ENCODE measurements at regions not wholly inside any gene's neighbourhood (a gene's known extent, or its start where the extent isn't known, plus 50 kb on each side); places are given as distances from the start of the nearest gene placed in this dataset.

DNA sequence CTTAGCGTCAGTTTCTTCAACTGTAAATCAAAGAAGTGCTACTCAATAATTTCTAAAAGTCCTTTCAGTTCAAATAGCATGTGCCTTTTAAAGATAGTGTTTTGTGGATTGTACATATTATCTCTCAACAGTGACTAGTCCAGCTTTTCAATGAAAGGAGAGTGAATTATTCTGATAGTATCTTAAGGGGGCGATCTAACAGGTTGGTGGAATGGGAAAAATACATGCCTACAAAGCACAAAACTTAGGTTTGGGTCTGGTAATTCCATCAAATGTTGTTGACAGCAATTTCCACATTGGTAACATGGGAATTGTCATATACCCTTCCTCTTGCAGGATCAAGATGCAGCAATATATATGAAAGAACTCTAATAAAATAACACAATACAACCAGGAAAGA is 50.1 kb upstream of the HDGFL1 start:
- no peak overlapping the region for H3K4me3 ChIP-seq (ENCODE audit: low read length)
- H3K4me1 ChIP-seq (ENCODE audit: insufficient read depth, low read length): no peaks in the 10 kb centered on the region
- H3K9me3 ChIP-seq (ENCODE audit: insufficient read depth, low read depth, low read length): no peaks in the 10 kb centered on the region
- no peak overlapping the region for H3K27ac ChIP-seq (ENCODE audit: low read length)
- H3K27me3 ChIP-seq (ENCODE audit: insufficient read depth, low read length): no peaks in the 10 kb centered on the region
- H3K9ac ChIP-seq (ENCODE audit: low read depth, low read length): no peak overlapping the region
- H3K36me3 ChIP-seq (ENCODE audit: insufficient read depth, low read depth, low read length): no peaks in the 10 kb centered on the region
